ENCODE measurements at regions not wholly inside any gene's neighbourhood (a gene's known extent, or its start where the extent isn't known, plus 50 kb on each side); places are given as distances from the start of the nearest gene placed in this dataset.

- no peak for TF ChIP-seq REST (IDR thresholded peaks at IDR 0.05; ENCODE audit: insufficient read depth in 1 of 2, low read depth in 2 of 2, low read length in 2 of 2)
- TF ChIP-seq TAF1 (IDR thresholded peaks at IDR 0.05; ENCODE audit: borderline replicate concordance, insufficient read depth, low read length), result no peak
- no peak for TF ChIP-seq FOXP2 (optimal IDR thresholded peaks at IDR 0.05; ENCODE audit: borderline replicate concordance, extremely low read depth, extremely low read length, insufficient read depth)
- TF ChIP-seq SIN3A (IDR thresholded peaks at IDR 0.05; ENCODE audit: borderline replicate concordance, insufficient read depth, low read length), result no peak
- TF ChIP-seq POLR2AphosphoS5 (IDR thresholded peaks at IDR 0.05; ENCODE audit: low read depth, low read length), result no peak
These were observed 183.1 kb downstream of the C16orf95 start for GRCh38 chr16:87133966-87134627.

GRCh38 chr16:87134628-87134995 is 182.6 kb downstream of the C16orf95 start:
- no peak for TF ChIP-seq POLR2AphosphoS5 (IDR thresholded peaks at IDR 0.05; ENCODE audit: low read depth, low read length)
- TF ChIP-seq FOXP2 (optimal IDR thresholded peaks at IDR 0.05; ENCODE audit: borderline replicate concordance, extremely low read depth, extremely low read length, insufficient read depth), result no peak
- no peak for TF ChIP-seq REST (IDR thresholded peaks at IDR 0.05; ENCODE audit: insufficient read depth in 1 of 2, low read depth in 2 of 2, low read length in 2 of 2)
- no peak for TF ChIP-seq TAF1 (IDR thresholded peaks at IDR 0.05; ENCODE audit: borderline replicate concordance, insufficient read depth, low read length)
- TF ChIP-seq SIN3A (IDR thresholded peaks at IDR 0.05; ENCODE audit: borderline replicate concordance, insufficient read depth, low read length), result no peak

- TF ChIP-seq POLR2AphosphoS5 (IDR thresholded peaks at IDR 0.05; ENCODE audit: low read depth, low read length), result no peak
- TF ChIP-seq REST (IDR thresholded peaks at IDR 0.05; ENCODE audit: insufficient read depth in 1 of 2, low read depth in 2 of 2, low read length in 2 of 2), result no peak
- no peak for TF ChIP-seq SIN3A (IDR thresholded peaks at IDR 0.05; ENCODE audit: borderline replicate concordance, insufficient read depth, low read length)
- TF ChIP-seq TAF1 (IDR thresholded peaks at IDR 0.05; ENCODE audit: borderline replicate concordance, insufficient read depth, low read length), result no peak
- no peak for TF ChIP-seq FOXP2 (optimal IDR thresholded peaks at IDR 0.05; ENCODE audit: borderline replicate concordance, extremely low read depth, extremely low read length, insufficient read depth)
These were observed 181.8 kb downstream of the C16orf95 start for GRCh38 chr16:87135246-87136030.

DNA sequence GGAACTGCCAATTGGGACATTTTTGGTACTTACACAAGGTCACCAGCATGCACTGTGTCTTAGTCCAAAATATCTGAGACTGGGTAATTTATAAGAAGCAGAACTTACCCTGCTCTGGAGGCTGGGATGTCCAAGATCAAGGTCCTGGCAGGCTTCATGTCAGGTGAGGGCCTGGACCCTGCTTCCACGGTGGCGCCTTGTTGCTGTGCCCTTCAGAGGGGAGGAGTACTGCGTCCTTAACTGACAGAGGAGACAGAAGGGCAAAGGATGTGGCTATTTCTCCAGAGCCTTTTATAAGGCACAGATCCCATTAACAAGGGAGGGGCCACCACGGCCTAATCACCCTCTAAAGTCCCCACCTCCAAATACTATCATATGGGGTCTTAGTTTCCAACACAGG is 178.9 kb downstream of the C16orf95 start:
- TF ChIP-seq POLR2AphosphoS5 (IDR thresholded peaks at IDR 0.05; ENCODE audit: low read depth, low read length), result no peak
- TF ChIP-seq REST (IDR thresholded peaks at IDR 0.05; ENCODE audit: insufficient read depth in 1 of 2, low read depth in 2 of 2, low read length in 2 of 2), result no peak
